Brain microvascular endothelial cell (primary cell): ENCODE measurements at regions not wholly inside any gene's neighbourhood (a gene's known extent, or its start where the extent isn't known, plus 50 kb on each side); places are given as distances from the start of the nearest gene placed in this dataset.

Experiments used
- DNase-seq: peaks from one replicate; pipeline ENCODE4 v3.0.0-alpha.2; 2020
- H3K27ac ChIP-seq: fragments of 250-450 bp; sonication (Bioruptor Pico); 2 replicates; pipeline ENCODE4 v1.5.1; 2020; ENCODE audit warnings: mild to moderate bottlenecking, moderate library complexity
- H3K27me3 ChIP-seq: fragments of 250-450 bp; sonication (Bioruptor Pico); replicated peaks from 2 replicates; pipeline ENCODE4 v1.5.1; 2020; ENCODE audit warnings: mild to moderate bottlenecking
- H3K36me3 ChIP-seq: fragments of 250-450 bp; sonication (Bioruptor Pico); replicated peaks from 2 replicates; pipeline ENCODE4 v1.5.1; 2020; ENCODE audit warnings: mild to moderate bottlenecking
- H3K4me3 ChIP-seq: 2 replicates; pipeline ENCODE4 v1.5.1; 2011; ENCODE audit warnings: low read depth, mild to moderate bottlenecking, control low read depth, low read length, moderate library complexity
- in situ Hi-C: cut with HindIII; loops from 2 replicates; pipeline ENCODE4 v1.10.0; 2017; ENCODE audit warnings: low sequenced_read_pairs, low pct_ligation_motif_present
- TF ChIP-seq, protein P1 (sequence below): IDR thresholded peaks from 2 replicates; pipeline ENCODE4 v1.5.1; 2011; ENCODE audit warnings: low read depth, mild to moderate bottlenecking, moderate library complexity, low read length, control low read depth, inconsistent platforms; ENCODE audit errors: missing control alignments

DNA sequence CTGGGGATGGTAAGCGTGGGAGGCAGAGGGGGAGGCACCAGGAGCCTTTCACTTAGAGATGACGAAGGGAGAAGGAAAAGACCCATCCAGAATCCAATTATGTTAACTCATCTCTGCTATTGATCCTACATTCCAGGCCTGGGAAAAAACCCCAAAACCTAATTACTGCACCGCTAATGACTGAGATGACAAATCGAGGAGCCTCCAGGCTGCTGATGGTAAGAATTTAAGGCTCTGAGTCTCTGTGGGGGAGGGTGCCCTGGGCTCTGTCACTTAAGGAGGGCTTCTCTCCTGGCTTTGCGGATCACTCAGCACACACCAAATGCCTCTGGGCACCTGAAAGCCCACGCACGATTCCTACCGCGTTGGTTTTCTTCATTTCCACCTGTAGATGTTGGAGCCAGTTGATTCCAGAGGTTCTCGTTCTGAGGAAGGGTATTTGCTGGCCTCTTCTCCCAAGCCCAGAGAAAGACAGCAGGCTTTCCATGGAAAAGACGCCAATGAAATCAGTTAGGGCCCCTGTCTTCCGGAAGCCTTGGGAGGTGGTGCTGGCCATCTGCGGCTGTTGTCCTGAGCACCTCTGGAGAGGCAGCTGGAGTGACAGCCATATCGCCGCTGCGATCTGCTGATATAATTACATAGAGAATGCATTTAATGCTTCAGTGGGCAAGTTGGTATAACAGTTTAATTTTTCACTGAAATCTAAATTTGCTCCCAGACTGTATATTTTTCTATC lies 751.2 kb downstream of the BRD1 start:
- no peak for DNase-seq
- no peak overlapping the region for H3K27ac ChIP-seq
- H3K4me3 ChIP-seq = no peak overlapping the region
- in situ Hi-C loops = no loop called here
- H3K27me3 ChIP-seq = no peaks in the 10 kb centered on the region
- TF ChIP-seq, protein P1, sequence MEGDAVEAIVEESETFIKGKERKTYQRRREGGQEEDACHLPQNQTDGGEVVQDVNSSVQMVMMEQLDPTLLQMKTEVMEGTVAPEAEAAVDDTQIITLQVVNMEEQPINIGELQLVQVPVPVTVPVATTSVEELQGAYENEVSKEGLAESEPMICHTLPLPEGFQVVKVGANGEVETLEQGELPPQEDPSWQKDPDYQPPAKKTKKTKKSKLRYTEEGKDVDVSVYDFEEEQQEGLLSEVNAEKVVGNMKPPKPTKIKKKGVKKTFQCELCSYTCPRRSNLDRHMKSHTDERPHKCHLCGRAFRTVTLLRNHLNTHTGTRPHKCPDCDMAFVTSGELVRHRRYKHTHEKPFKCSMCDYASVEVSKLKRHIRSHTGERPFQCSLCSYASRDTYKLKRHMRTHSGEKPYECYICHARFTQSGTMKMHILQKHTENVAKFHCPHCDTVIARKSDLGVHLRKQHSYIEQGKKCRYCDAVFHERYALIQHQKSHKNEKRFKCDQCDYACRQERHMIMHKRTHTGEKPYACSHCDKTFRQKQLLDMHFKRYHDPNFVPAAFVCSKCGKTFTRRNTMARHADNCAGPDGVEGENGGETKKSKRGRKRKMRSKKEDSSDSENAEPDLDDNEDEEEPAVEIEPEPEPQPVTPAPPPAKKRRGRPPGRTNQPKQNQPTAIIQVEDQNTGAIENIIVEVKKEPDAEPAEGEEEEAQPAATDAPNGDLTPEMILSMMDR = no peak
- H3K36me3 ChIP-seq = no peaks in the 10 kb centered on the region

DNA sequence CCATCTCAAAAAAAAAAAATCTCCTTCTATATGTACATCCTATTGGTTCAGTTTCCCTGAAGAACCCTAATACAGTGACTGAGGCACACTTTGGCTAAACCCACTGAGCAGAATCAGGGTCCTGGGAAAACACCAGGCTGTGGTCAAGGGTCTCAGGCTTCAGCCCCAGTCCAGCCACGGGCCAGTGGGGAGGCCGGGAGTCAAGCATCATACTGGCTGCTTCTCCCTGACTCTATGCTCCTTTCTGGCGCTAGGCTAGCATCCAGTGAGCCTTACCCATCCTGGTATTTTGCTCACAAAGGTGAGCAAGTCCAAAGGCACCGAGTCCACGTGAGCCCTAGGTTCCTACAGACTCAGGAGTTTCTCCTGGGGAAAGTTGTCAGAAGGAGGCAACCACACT lies 752.5 kb downstream of the BRD1 start:
- TF ChIP-seq, protein P1 = no peak
- no peak for DNase-seq
- Histone ChIP-seq H3K27me3 (no peaks in the 10 kb centered on the region), H3K36me3 (no peaks in the 10 kb centered on the region), H3K27ac (no peak overlapping the region), H3K4me3 (no peak overlapping the region)
- in situ Hi-C loops = no loop called here

DNA sequence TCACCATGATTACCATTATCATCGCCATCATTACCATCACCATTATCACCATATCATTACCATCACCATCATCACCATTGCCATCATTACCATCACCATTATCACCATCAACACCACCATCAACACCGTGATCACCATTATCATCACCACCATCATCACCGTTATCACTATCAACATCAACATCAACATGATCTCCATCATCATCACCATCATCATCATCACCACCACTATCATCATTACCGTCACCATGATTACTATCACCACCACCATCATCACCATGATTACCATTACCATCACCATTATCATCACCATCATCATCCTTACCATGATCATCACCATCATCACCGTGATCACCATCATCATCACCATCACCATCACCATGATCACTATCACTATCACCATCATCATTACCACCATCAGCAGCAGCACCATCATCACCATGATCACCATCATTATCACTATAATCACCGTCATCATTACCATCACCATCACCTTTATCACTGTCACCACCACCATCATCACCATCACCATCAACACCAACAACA lies 753.7 kb downstream of the BRD1 start:
- no peak overlapping the region for H3K4me3 ChIP-seq
- H3K36me3 ChIP-seq = no peaks in the 10 kb centered on the region
- no peak for DNase-seq
- in situ Hi-C loops = no loop called here
- no peaks in the 10 kb centered on the region for H3K27me3 ChIP-seq
- H3K27ac ChIP-seq = no peak overlapping the region
- TF ChIP-seq, protein P1 = no peak

DNA sequence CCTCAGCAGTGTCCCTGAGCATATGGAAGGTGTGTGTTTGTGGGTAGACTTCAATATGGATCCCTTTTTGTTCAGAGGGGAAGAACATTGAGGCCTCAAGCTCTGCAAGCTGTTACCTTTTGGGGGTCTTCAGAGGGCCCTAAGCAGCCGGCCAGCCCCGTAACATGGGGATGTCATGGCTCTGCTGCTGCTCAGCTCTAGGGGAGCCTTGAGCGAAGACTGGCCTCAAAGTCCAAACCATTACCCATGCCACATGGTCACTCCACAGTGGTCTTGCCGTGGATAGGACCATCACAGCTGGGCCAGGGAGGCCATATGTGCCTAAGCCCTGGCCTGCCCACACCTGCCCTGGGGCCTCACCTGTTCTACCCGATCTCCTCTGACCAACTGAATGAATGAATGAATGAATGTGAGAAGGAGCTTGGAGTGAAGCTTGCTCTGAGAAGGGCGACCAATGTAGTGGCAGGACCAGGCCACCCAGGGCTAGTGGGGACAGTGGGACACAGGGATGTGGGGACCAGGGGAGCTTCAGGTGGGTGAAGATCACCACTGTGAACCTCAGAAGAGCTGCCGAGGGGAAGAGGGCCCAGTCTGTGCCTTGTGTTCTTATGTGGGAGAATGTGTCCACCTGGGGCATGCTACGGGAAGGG lies 754.6 kb downstream of the BRD1 start:
- TF ChIP-seq, protein P1 = no peak
- in situ Hi-C loops = no loop called here
- no peaks in the 10 kb centered on the region for H3K36me3 ChIP-seq
- no peaks in the 10 kb centered on the region for H3K27me3 ChIP-seq
- DNase-seq = no peak
- no peak overlapping the region for H3K27ac ChIP-seq
- H3K4me3 ChIP-seq = no peak overlapping the region

DNA sequence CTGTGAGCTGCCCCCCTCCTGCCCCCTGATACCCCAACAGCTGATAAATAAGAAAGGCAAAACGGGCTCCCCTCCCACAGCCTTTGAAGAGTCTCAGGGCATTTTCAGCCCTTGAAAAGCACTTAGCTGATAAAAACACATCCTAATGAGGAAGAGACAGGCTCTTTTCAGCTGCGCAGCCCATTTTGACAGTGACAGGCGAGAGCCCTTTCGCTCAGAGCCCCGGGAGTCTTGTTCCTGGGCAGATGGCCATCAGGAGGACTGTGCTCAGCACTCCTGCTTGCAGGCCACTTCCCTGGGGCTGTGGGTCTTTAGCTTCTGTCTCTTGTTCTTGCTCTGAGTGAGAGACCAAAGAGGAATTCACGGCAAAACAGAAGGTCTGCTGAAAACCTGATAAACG lies 757.2 kb downstream of the BRD1 start:
- no peak for DNase-seq
- H3K4me3 ChIP-seq = no peak overlapping the region
- in situ Hi-C loops = no loop called here
- H3K27ac ChIP-seq = no peak overlapping the region
- H3K27me3 ChIP-seq = no peaks in the 10 kb centered on the region
- no peaks in the 10 kb centered on the region for H3K36me3 ChIP-seq
- TF ChIP-seq, protein P1 = no peak
